ENCODE measurements at regions not wholly inside any gene's neighbourhood (a gene's known extent, or its start where the extent isn't known, plus 50 kb on each side); places are given as distances from the start of the nearest gene placed in this dataset.
"Not testable (repeated sequence)": the region's sequence is repeated elsewhere in the genome, so short reads cannot be mapped to it uniquely, and the experiment has no call there.

- CTCF ChIA-PET, result interaction anchor here (1.7 kb wide), 1 partner anchor 54 kb away, joined by 3 read pairs; no protein-coding TSS in a partner anchor
- TF ChIP-seq, protein P1, sequence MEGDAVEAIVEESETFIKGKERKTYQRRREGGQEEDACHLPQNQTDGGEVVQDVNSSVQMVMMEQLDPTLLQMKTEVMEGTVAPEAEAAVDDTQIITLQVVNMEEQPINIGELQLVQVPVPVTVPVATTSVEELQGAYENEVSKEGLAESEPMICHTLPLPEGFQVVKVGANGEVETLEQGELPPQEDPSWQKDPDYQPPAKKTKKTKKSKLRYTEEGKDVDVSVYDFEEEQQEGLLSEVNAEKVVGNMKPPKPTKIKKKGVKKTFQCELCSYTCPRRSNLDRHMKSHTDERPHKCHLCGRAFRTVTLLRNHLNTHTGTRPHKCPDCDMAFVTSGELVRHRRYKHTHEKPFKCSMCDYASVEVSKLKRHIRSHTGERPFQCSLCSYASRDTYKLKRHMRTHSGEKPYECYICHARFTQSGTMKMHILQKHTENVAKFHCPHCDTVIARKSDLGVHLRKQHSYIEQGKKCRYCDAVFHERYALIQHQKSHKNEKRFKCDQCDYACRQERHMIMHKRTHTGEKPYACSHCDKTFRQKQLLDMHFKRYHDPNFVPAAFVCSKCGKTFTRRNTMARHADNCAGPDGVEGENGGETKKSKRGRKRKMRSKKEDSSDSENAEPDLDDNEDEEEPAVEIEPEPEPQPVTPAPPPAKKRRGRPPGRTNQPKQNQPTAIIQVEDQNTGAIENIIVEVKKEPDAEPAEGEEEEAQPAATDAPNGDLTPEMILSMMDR (IDR thresholded peaks at IDR 0.05; ENCODE audit: control extremely low read depth, extremely low read depth, low read depth, missing control alignments), result no peak
- no peak for DNase-seq (ENCODE audit: extremely low spot score)
- POLR2A ChIA-PET, result no interaction called here
Measured at GRCh38 chr10:26628395-26628794, 69.1 kb upstream of the PDSS1 start.

GRCh38 chr10:26632171-26632570 lies 65.3 kb upstream of the PDSS1 start:
- POLR2A ChIA-PET; DNase-seq (ENCODE audit: extremely low spot score); CTCF ChIA-PET: not testable (repeated sequence)

DNA sequence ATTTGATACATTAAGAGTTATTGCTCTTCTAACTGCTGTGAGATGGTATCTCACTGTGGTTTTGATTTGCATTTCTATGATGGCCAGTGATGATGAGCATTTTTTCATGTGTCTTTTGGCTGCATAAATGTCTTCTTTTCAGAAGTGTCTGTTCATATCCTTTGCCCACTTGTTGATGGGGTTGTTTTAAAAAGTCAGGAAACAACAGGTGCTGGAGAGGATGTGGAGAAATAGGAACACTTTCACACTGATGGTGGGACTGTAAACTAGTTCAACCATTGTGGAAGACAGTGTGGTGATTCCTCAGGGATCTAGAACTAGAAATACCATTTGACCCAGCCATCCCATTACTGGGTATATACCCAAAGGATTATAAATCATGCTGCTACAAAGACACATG lies 63.4 kb upstream of the PDSS1 start:
- CTCF ChIA-PET; POLR2A ChIA-PET; DNase-seq (ENCODE audit: extremely low spot score): not testable (repeated sequence)

GRCh38 chr10:26637521-26638275 lies 59.8 kb upstream of the PDSS1 start:
- DNase-seq (ENCODE audit: extremely low spot score), result no peak
- POLR2A ChIA-PET, result no interaction called here
- CTCF ChIA-PET, result interaction anchor here (1.3 to 1.5 kb wide), 2 partner anchors 29 to 88 kb away, joined by 3 read pairs; no protein-coding TSS in a partner anchor

GRCh38 chr10:26640391-26640790 lies 57.1 kb upstream of the PDSS1 start:
- ChIA-PET CTCF (no interaction called here), POLR2A (no interaction called here)
- TF ChIP-seq, protein P1 (IDR thresholded peaks at IDR 0.05; ENCODE audit: control extremely low read depth, extremely low read depth, low read depth, missing control alignments), result no peak
- DNase-seq (ENCODE audit: extremely low spot score), result no peak

More at GRCh38 chr10:26637521-26638275, 59.8 kb upstream of the PDSS1 start:
- TF ChIP-seq, protein P1 (IDR thresholded peaks at IDR 0.05; ENCODE audit: control extremely low read depth, extremely low read depth, low read depth, missing control alignments), result no peak

DNA sequence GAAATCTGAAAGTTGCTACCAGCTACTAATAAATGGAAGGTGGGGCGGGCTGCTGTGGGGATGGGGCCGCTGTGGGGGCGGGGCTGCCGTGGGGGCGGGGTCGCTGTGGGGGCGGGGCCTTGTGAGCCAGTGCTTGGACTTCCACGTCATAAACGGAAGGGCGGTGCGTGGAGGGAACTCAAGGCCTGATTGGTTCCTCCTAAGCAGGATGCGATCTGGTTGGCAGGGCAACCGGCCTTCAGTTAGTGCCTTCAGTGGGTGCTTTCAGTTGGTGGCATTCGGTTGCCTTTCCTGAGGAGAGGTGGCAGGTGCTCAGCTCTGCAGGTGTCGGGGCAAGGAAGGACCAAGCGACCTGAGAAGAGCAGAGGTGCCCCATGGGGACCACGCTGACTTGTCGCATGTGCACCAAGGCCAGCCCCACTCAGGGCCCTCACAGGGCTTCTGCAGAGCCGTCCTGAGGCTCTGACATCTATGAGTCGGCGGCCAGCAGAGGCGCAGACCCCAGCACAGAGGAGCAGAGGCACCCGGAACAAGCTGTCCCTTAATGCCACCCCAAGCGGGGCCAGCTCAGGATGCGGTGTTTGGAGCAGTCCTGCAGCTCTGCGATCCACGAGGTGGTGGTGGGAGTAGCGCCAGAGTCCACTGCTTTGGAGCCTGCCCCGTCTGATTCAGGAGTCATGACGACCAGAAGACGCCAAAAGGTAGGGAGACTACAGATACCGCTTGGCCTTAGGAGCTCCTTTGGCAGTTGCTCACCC lies 54.4 kb upstream of the PDSS1 start:
- no peak for DNase-seq (ENCODE audit: extremely low spot score)
- ChIA-PET CTCF (interaction anchor here (1.0 to 1.2 kb wide), 2 partner anchors 10 to 18 kb away, joined by 3 read pairs; no protein-coding TSS in a partner anchor), POLR2A (no interaction called here)
- TF ChIP-seq, protein P1 (IDR thresholded peaks at IDR 0.05; ENCODE audit: control extremely low read depth, extremely low read depth, low read depth, missing control alignments), result no peak

GRCh38 chr10:26647602-26648244 lies 49.8 kb upstream of the PDSS1 start:
- POLR2A ChIA-PET, result no interaction called here
- no peak for DNase-seq (ENCODE audit: extremely low spot score)
- TF ChIP-seq, protein P1 (IDR thresholded peaks at IDR 0.05; ENCODE audit: control extremely low read depth, extremely low read depth, low read depth, missing control alignments), result no peak
- CTCF ChIA-PET, result interaction anchor here (0.8 to 1.4 kb wide), 2 partner anchors 36 to 41 kb away, joined by 3 read pairs; no protein-coding TSS in a partner anchor
